COLO668 (cell line): ENCODE measurements at regions not wholly inside any gene's neighbourhood (a gene's known extent, or its start where the extent isn't known, plus 50 kb on each side); places are given as distances from the start of the nearest gene placed in this dataset.
"Not testable (repeated sequence)": the region's sequence is repeated elsewhere in the genome, so short reads cannot be mapped to it uniquely, and the experiment has no call there.

Experiments
- DNase-seq: peaks from one replicate; lab custom pipeline; 2025; ENCODE audit not compliant: unreplicated experiment; lab: John Stamatoyannopoulos, UW

- no peak for DNase-seq
Observed at GRCh38 chr9:90169490-90169889, 473.1 kb downstream of the DIRAS2 start.

- not testable (repeated sequence) for DNase-seq
Observed at GRCh38 chr9:90173935-90174334, 468.7 kb downstream of the DIRAS2 start.

GRCh38 chr9:90174346-90174745, 468.3 kb downstream of the DIRAS2 start:
- DNase-seq, result not testable (repeated sequence)

GRCh38 chr9:90175257-90175656, 467.4 kb downstream of the DIRAS2 start:
- no peak for DNase-seq

GRCh38 chr9:90175865-90176264, 466.8 kb downstream of the DIRAS2 start:
- no peak for DNase-seq

GRCh38 chr9:90176901-90177300, 465.7 kb downstream of the DIRAS2 start:
- peak; percentile 88 for DNase-seq

- no peak for DNase-seq
Observed at GRCh38 chr9:90180381-90180780, 462.2 kb downstream of the DIRAS2 start.

GRCh38 chr9:90188656-90189055, 454.0 kb downstream of the DIRAS2 start:
- DNase-seq, result no peak

GRCh38 chr9:90189306-90189705, 453.3 kb downstream of the DIRAS2 start:
- DNase-seq, result no peak

GRCh38 chr9:90192465-90192864, 450.2 kb downstream of the DIRAS2 start:
- not testable (repeated sequence) for DNase-seq

- no peak for DNase-seq
Observed at GRCh38 chr9:90198956-90199355, 443.7 kb downstream of the DIRAS2 start.

GRCh38 chr9:90201766-90202165, 440.9 kb downstream of the DIRAS2 start:
- no peak for DNase-seq

- no peak for DNase-seq
Observed at GRCh38 chr9:90204128-90204831, 438.3 kb downstream of the DIRAS2 start.

GRCh38 chr9:90213045-90213444, 429.6 kb downstream of the DIRAS2 start:
- not testable (repeated sequence) for DNase-seq

GRCh38 chr9:90219548-90220118, 423.0 kb downstream of the DIRAS2 start:
- DNase-seq, result no peak

- DNase-seq, result not testable (repeated sequence)
Observed at GRCh38 chr9:90221899-90222298, 420.7 kb downstream of the DIRAS2 start.

GRCh38 chr9:90226839-90227338, 415.7 kb downstream of the DIRAS2 start:
- DNase-seq, result peak; percentile 65

GRCh38 chr9:90233081-90233480, 409.5 kb downstream of the DIRAS2 start:
- DNase-seq, result not testable (repeated sequence)

GRCh38 chr9:90240541-90240940, 402.1 kb downstream of the DIRAS2 start:
- DNase-seq, result no peak

GRCh38 chr9:90245661-90246060, 397.0 kb downstream of the DIRAS2 start:
- no peak for DNase-seq

- DNase-seq, result no peak
Observed at GRCh38 chr9:90249094-90249493, 393.5 kb downstream of the DIRAS2 start.

GRCh38 chr9:90251316-90251715, 391.3 kb downstream of the DIRAS2 start:
- DNase-seq, result no peak

- DNase-seq, result no peak
Observed at GRCh38 chr9:90256345-90256744, 386.3 kb downstream of the DIRAS2 start.
